ENCODE measurements at regions not wholly inside any gene's neighbourhood (a gene's known extent, or its start where the extent isn't known, plus 50 kb on each side); places are given as distances from the start of the nearest gene placed in this dataset.

DNA sequence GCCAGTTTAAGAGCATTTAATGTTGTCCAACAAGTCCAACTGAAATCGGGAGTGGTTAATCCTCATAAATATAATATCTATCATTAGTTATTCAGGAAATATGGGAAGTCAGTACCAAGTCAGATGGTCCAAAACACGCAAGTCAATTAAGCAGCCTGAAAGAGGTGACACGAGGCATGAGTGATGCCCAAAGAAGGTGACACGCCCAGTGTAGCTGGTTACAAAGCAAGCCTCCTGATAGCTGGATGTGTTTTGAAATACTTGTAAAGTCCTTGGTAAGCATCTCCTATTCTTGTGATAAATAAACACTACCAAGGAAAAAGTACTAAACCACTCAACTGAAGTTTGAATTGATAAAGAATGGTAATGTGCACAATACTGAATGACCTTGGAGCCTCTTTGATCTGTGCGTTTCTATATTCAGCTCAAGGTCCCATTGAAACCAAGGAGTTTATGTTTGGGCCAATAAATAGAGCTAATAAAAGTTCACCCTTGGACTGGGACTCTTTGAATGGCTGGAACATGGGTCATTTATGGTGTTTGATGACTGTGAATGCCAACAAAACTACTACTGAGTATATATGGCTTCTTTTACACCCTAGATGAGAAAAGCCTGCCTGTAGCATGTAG, 93.2 kb upstream of the KLF3 start:
- Mint-ChIP-seq H3K27me3 (ENCODE audit: low read depth) (no peaks in the 10 kb centered on the region), H3K27ac (no peak overlapping the region), H3K4me1 (ENCODE audit: low read depth) (no peaks in the 10 kb centered on the region), H3K36me3 (ENCODE audit: low read depth) (no peaks in the 10 kb centered on the region), H3K9me3 (ENCODE audit: insufficient read depth) (no peaks in the 10 kb centered on the region), H3K4me3 (no peak overlapping the region)
- POLR2A ChIA-PET, result no interaction called here
- CTCF ChIA-PET, result interaction anchor here (0.9 kb wide), 1 partner anchor 39 kb away, joined by 3 read pairs; no protein-coding TSS in a partner anchor
- DNase-seq (no peak), ATAC-seq (no peak)

DNA sequence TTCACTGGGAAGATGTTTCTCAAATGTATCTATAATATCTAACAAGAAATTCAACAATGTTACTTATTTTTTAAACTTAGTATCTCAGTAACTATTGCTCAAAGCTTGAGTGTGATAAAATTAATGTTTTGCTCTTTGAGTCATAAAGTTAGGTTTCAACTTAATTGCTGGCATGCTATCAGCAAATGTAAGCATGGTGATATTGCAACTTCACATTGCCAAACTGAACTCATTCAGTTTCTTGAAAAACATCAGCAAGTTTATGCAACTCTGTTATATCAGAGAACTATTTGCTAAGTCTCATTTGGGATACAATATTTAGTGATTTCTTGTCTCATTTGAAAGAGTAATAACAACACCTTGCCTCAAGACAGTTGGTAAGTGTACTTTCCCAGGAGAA, 91.2 kb upstream of the KLF3 start:
- H3K4me1 Mint-ChIP-seq (ENCODE audit: low read depth), result no peaks in the 10 kb centered on the region

GRCh38 chr4:38574559-38575333, 89.3 kb upstream of the KLF3 start:
- Mint-ChIP-seq H3K36me3 (ENCODE audit: low read depth) (no peaks in the 10 kb centered on the region), H3K27me3 (ENCODE audit: low read depth) (no peaks in the 10 kb centered on the region), H3K4me3 (no peak overlapping the region), H3K27ac (no peak overlapping the region), H3K9me3 (ENCODE audit: insufficient read depth) (no peaks in the 10 kb centered on the region), H3K4me1 (ENCODE audit: low read depth) (no peaks in the 10 kb centered on the region)
- ChIA-PET CTCF (no interaction called here), POLR2A (no interaction called here)
- ATAC-seq, result no peak
- DNase-seq, result no peak

More for the DNA sequence above, 91.2 kb upstream of the KLF3 start:
- Mint-ChIP-seq H3K4me3 (no peak overlapping the region), H3K27ac (no peak overlapping the region), H3K27me3 (ENCODE audit: low read depth) (no peaks in the 10 kb centered on the region), H3K9me3 (ENCODE audit: insufficient read depth) (no peaks in the 10 kb centered on the region), H3K36me3 (ENCODE audit: low read depth) (no peaks in the 10 kb centered on the region)
- ATAC-seq, result no peak
- CTCF ChIA-PET, result no interaction called here
- POLR2A ChIA-PET, result no interaction called here
- DNase-seq, result no peak

DNA sequence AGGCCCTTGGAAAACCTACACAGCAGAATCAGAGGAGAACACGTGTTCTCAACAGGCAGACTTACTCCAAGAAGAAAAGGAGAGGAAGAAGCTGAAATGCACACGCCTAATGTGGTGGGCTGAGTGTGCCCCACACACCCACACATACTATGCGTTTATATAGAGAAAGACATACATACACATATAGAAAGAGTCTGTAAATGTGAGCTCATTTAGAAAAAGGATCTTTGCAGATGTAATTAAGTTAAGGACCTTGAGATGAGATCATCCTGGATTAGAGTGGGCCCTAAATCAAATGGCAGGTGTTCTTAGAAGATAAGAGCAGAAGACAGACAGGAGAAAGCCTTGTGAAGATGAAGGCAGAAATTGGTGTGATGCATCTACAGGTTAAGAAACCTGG, 87.2 kb upstream of the KLF3 start:
- ChIA-PET CTCF (interaction anchor here (0.9 to 1.1 kb wide), 3 partner anchors 37 to 397 kb away, joined by 3 read pairs; no protein-coding TSS in a partner anchor), POLR2A (no interaction called here)
- DNase-seq, result no peak
- Mint-ChIP-seq H3K4me1 (ENCODE audit: low read depth) (no peaks in the 10 kb centered on the region), H3K27me3 (ENCODE audit: low read depth) (no peaks in the 10 kb centered on the region), H3K9me3 (ENCODE audit: insufficient read depth) (no peaks in the 10 kb centered on the region), H3K27ac (no peak overlapping the region), H3K36me3 (ENCODE audit: low read depth) (no peaks in the 10 kb centered on the region), H3K4me3 (no peak overlapping the region)
- no peak for ATAC-seq

DNA sequence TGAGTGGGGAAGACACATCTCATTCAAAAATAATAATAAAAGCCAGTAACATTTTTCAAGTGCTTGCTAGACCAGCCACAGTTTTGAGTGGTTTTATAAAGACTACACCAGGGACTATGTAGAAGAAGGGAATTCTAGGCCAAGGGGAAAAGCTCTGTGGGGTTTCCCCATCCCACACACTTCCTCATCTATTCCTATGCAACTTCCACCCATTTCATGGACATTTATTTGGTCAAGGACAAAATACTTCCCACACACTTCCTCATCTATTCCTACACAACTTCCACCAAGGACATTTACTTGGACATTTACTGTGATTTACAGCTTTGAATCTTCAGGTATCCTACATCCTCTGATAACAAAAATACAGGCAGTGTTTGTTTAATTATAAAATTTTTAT, 86.5 kb upstream of the KLF3 start:
- no peak overlapping the region for H3K4me3 Mint-ChIP-seq
- CTCF ChIA-PET, result interaction anchor here (1.0 kb wide), 1 partner anchor 398 kb away, joined by 3 read pairs; no protein-coding TSS in a partner anchor

GRCh38 chr4:38581426-38582106, 82.4 kb upstream of the KLF3 start:
- CTCF ChIA-PET, result no interaction called here
- H3K27ac Mint-ChIP-seq, result no peak overlapping the region
- ATAC-seq, result no peak
- DNase-seq, result no peak
- H3K4me3 Mint-ChIP-seq, result no peak overlapping the region
- H3K36me3 Mint-ChIP-seq (ENCODE audit: low read depth), result no peaks in the 10 kb centered on the region
- POLR2A ChIA-PET, result no interaction called here
- peaks cover 2% of the 10 kb centered on the region for H3K27me3 Mint-ChIP-seq (ENCODE audit: low read depth)
- peaks cover 3% of the 10 kb centered on the region for H3K9me3 Mint-ChIP-seq (ENCODE audit: insufficient read depth)
- no peaks in the 10 kb centered on the region for H3K4me1 Mint-ChIP-seq (ENCODE audit: low read depth)

More for the DNA sequence above, 86.5 kb upstream of the KLF3 start:
- no peak for DNase-seq
- Mint-ChIP-seq H3K9me3 (ENCODE audit: insufficient read depth) (no peaks in the 10 kb centered on the region), H3K4me1 (ENCODE audit: low read depth) (no peaks in the 10 kb centered on the region), H3K27ac (no peak overlapping the region), H3K36me3 (ENCODE audit: low read depth) (no peaks in the 10 kb centered on the region), H3K27me3 (ENCODE audit: low read depth) (no peaks in the 10 kb centered on the region)
- ATAC-seq, result no peak
- POLR2A ChIA-PET, result no interaction called here

DNA sequence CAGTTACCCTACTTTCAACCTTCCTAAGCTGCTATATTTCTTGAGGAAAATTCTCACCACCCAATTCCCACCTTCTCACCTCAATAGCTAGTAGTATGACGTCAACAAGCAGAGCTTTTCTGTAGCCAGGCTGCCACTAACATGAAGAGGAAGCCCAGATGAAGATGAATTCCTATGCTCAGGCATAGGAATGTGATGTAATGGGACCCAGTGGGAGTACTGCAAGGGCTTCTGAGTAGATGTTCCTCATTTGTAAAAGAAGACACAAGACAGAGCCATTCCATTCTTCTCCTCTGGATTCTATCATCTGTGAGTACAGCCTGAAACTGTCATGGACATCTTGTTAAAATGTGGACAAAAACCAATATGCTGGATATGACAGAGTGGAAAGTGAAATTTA, 81.6 kb upstream of the KLF3 start:
- Mint-ChIP-seq H3K36me3 (ENCODE audit: low read depth) (no peaks in the 10 kb centered on the region), H3K4me1 (ENCODE audit: low read depth) (no peaks in the 10 kb centered on the region), H3K4me3 (no peak overlapping the region), H3K27me3 (ENCODE audit: low read depth) (peaks cover 5% of the 10 kb centered on the region), H3K9me3 (ENCODE audit: insufficient read depth) (peaks cover 5% of the 10 kb centered on the region), H3K27ac (no peak overlapping the region)
- DNase-seq (no peak), ATAC-seq (no peak)
- CTCF ChIA-PET, result no interaction called here
- POLR2A ChIA-PET, result no interaction called here

- no peaks in the 10 kb centered on the region for H3K36me3 Mint-ChIP-seq (ENCODE audit: low read depth)
- H3K27ac Mint-ChIP-seq, result no peak overlapping the region
- ChIA-PET CTCF (no interaction called here), POLR2A (no interaction called here)
- ATAC-seq (no peak), DNase-seq (no peak)
- no peak overlapping the region for H3K4me3 Mint-ChIP-seq
- H3K4me1 Mint-ChIP-seq (ENCODE audit: low read depth), result no peaks in the 10 kb centered on the region
- peaks cover 5% of the 10 kb centered on the region for H3K9me3 Mint-ChIP-seq (ENCODE audit: insufficient read depth)
- peaks cover 5% of the 10 kb centered on the region for H3K27me3 Mint-ChIP-seq (ENCODE audit: low read depth)
Measured at GRCh38 chr4:38582889-38583470, 81.0 kb upstream of the KLF3 start.

DNA sequence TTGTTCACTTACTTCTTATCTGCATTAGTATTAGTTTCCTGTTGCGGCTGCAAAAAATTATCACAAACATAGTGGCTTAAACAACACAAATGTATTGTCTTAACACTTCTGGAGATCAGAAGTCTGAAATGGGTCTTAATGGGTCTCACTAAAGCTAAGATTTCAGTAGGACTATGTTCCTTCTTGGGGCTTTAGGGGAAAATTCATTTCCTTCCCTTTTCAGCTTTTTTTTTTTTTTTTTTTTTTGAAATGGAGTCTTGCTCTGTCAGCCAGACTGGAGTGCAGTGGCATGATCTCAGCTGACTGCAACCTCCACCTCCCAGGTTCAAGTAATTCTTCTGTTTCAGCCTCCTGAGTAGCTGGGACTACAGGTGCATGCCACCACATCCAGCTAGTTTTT, 78.1 kb upstream of the KLF3 start:
- Mint-ChIP-seq H3K27me3 (ENCODE audit: low read depth) (peaks cover 5% of the 10 kb centered on the region), H3K4me3 (no peak overlapping the region), H3K36me3 (ENCODE audit: low read depth) (no peaks in the 10 kb centered on the region), H3K27ac (no peak overlapping the region), H3K9me3 (ENCODE audit: insufficient read depth) (peaks cover 5% of the 10 kb centered on the region), H3K4me1 (ENCODE audit: low read depth) (no peaks in the 10 kb centered on the region)
- ATAC-seq (no peak), DNase-seq (no peak)
- POLR2A ChIA-PET, result no interaction called here
- CTCF ChIA-PET, result no interaction called here

GRCh38 chr4:38587106-38587505, 76.9 kb upstream of the KLF3 start:
- ChIA-PET POLR2A (interaction anchor here (1.0 kb wide), 1 partner anchor 76 kb away, joined by 3 read pairs; no protein-coding TSS in a partner anchor), CTCF (interaction anchor here (1.3 kb wide), 1 partner anchor 407 kb away, joined by 3 read pairs; no protein-coding TSS in a partner anchor)
- peaks cover 5% of the 10 kb centered on the region for H3K27me3 Mint-ChIP-seq (ENCODE audit: low read depth)
- no peaks in the 10 kb centered on the region for H3K4me1 Mint-ChIP-seq (ENCODE audit: low read depth)
- H3K4me3 Mint-ChIP-seq, result no peak overlapping the region
- H3K9me3 Mint-ChIP-seq (ENCODE audit: insufficient read depth), result peaks cover 5% of the 10 kb centered on the region
- ATAC-seq (no peak), DNase-seq (no peak)
- no peak overlapping the region for H3K27ac Mint-ChIP-seq
- no peaks in the 10 kb centered on the region for H3K36me3 Mint-ChIP-seq (ENCODE audit: low read depth)

DNA sequence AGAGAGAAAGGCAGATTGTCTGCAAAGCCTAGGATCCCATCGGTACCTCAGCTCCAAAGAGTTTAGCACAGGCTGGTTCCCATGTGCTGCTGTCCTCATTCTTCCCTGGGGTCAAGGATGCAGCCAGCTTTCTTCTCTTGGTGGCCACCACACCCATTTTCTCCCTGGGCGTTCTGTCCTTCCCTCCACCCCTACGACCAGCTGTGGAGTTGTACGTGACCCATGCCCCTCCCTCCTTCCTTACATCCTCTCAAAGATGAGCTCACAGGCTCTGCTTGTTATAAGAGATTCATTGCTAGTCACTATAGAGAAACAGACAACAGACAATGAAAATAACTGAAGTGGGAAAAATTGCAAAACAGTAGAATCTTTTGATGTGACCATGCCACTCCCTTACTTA, 74.0 kb upstream of the KLF3 start:
- ChIA-PET CTCF (no interaction called here), POLR2A (interaction anchor here (0.8 kb wide), 1 partner anchor 113 kb away, joined by 3 read pairs; no protein-coding TSS in a partner anchor)
- H3K27ac Mint-ChIP-seq, result no peak overlapping the region
- H3K4me1 Mint-ChIP-seq (ENCODE audit: low read depth), result no peaks in the 10 kb centered on the region
- H3K4me3 Mint-ChIP-seq, result no peak overlapping the region
- no peak for ATAC-seq
- no peak for DNase-seq
- H3K9me3 Mint-ChIP-seq (ENCODE audit: insufficient read depth), result peaks cover 5% of the 10 kb centered on the region
- no peaks in the 10 kb centered on the region for H3K36me3 Mint-ChIP-seq (ENCODE audit: low read depth)
- H3K27me3 Mint-ChIP-seq (ENCODE audit: low read depth), result peaks cover 5% of the 10 kb centered on the region

Data from activated CD8-positive, alpha-beta T cell treated with anti-CD3 and anti-CD28 coated beads, Interleukin-2, amount 10 ng/mL, durations not matched to agents 7 days and 5 days (primary cell).